ENCODE measurements at regions not wholly inside any gene's neighbourhood (a gene's known extent, or its start where the extent isn't known, plus 50 kb on each side); places are given as distances from the start of the nearest gene placed in this dataset.

DNA sequence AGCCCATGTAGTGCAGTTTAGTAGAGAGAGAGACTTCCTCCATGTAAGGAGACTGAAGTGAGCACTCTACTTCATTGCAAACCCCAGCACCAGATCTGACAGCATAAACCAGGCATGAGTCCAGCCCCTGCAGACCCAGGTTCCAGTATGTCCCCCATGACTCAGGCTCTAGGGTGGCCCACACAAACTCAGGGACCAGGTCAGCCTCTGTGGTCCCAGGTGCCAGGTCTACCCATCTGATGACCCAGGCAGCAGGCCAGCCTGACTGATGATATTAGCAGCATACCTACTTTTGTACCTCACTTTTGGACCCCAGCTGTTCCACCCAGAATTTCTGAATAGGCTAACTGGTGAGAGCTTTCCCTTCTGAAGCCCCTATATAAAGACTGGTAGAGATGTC, 647.8 kb downstream of the ANXA1 start:
- H3K36me3 ChIP-seq = no peaks in the 10 kb centered on the region
- intact Hi-C loops (cut with DNase I) = no loop called here
- no peaks in the 10 kb centered on the region for H3K9me3 ChIP-seq
- no peak overlapping the region for H3K4me3 ChIP-seq
- no peaks in the 10 kb centered on the region for H3K4me1 ChIP-seq
- no peak for DNase-seq
- no peak overlapping the region for H3K27ac ChIP-seq
- no peaks in the 10 kb centered on the region for H3K27me3 ChIP-seq
- TF ChIP-seq, protein P1, sequence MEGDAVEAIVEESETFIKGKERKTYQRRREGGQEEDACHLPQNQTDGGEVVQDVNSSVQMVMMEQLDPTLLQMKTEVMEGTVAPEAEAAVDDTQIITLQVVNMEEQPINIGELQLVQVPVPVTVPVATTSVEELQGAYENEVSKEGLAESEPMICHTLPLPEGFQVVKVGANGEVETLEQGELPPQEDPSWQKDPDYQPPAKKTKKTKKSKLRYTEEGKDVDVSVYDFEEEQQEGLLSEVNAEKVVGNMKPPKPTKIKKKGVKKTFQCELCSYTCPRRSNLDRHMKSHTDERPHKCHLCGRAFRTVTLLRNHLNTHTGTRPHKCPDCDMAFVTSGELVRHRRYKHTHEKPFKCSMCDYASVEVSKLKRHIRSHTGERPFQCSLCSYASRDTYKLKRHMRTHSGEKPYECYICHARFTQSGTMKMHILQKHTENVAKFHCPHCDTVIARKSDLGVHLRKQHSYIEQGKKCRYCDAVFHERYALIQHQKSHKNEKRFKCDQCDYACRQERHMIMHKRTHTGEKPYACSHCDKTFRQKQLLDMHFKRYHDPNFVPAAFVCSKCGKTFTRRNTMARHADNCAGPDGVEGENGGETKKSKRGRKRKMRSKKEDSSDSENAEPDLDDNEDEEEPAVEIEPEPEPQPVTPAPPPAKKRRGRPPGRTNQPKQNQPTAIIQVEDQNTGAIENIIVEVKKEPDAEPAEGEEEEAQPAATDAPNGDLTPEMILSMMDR (IDR thresholded peaks at IDR 0.05) = no peak
- no peak for TF ChIP-seq POLR2A (IDR thresholded peaks at IDR 0.05)

DNA sequence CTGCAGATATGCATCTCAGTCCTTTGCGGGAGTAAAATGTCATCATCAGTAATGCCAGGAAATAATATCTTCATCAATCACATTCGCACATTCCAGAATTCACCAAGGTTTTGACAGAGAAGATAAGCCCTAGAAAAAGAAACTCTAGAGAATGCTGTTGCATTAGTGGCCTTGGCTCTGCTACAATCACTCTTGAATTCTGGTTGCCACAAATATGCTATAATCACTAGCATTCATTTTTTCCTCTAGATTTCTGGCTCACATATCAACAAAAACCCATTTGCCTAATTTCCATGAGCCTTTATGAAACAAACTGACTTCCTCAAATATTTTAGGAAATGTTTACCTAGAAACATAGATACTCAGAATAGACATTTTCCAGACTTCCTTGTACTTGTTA, 653.4 kb downstream of the ANXA1 start:
- WGBS, 2 donors = 56 to 68% methylated on average over 2 of the region's 2 CpGs
- Histone ChIP-seq H3K4me1 (no peaks in the 10 kb centered on the region), H3K4me3 (no peak overlapping the region), H3K27me3 (no peaks in the 10 kb centered on the region), H3K27ac (no peak overlapping the region), H3K9me3 (no peaks in the 10 kb centered on the region), H3K36me3 (no peaks in the 10 kb centered on the region)
- intact Hi-C loops (cut with DNase I) = no loop called here
- TF ChIP-seq POLR2A (IDR thresholded peaks at IDR 0.05) = no peak
- TF ChIP-seq, protein P1 (IDR thresholded peaks at IDR 0.05) = no peak
- no peak for DNase-seq

DNA sequence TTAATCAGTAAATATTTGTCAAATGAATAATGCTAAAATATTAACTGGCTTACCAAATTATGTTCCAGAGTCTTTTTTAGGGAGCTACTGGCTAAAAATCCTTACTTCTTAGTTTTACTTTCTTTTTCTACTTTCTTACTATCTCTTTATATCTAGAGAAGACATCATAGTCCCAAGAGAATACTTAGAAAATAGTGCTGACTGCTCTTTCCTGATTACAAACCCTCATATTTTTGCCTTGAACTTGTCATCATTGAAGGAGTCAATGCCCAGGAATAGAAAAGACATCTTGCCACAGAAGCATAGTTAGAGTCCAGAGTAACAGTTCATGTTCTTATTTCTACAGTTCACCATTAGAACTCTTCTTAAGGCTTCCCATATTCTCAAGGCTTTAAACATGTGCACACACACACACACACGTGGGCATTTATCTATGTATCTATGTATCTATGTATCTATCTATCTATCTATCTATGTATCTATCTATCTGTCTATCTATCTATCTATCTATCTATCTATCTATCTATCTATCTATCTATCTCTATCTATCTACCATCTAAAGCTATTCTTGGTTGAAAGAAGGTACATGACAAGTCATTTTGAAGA, 654.3 kb downstream of the ANXA1 start:
- H3K4me3 ChIP-seq = no peak overlapping the region
- H3K36me3 ChIP-seq = no peaks in the 10 kb centered on the region
- H3K9me3 ChIP-seq = no peaks in the 10 kb centered on the region
- no peak for TF ChIP-seq POLR2A (IDR thresholded peaks at IDR 0.05)
- TF ChIP-seq, protein P1 (IDR thresholded peaks at IDR 0.05) = no peak
- no peaks in the 10 kb centered on the region for H3K4me1 ChIP-seq
- no peaks in the 10 kb centered on the region for H3K27me3 ChIP-seq
- DNase-seq = no peak
- intact Hi-C loops (cut with DNase I) = no loop called here
- H3K27ac ChIP-seq = no peak overlapping the region
- WGBS, 2 donors = 72 to 85% methylated on average over 1 of the region's 1 CpG

DNA sequence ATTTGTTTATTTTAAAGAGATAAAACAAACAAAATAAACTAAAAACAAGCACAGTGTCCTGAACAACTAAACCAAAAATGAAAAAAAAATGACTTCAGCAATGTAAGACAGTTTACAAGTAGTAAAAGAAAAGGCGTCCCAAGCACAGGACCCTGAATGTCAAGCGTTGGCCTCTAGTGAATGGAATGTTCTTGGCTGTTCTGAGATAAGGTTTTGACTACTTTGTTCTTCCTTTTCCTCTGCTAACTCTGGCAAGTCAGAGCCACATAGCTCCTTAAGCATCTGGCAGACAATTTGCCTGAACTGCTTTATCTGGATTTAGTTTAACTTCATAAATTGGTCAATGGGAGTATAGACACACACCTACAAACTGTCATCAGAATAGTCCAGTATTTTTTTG, 655.2 kb downstream of the ANXA1 start:
- Histone ChIP-seq H3K4me3 (no peak overlapping the region), H3K27ac (no peak overlapping the region), H3K9me3 (no peaks in the 10 kb centered on the region), H3K36me3 (no peaks in the 10 kb centered on the region), H3K4me1 (no peaks in the 10 kb centered on the region), H3K27me3 (no peaks in the 10 kb centered on the region)
- DNase-seq = no peak
- WGBS, 2 donors = 80 to 85% methylated on average over 2 of the region's 2 CpGs
- intact Hi-C loops (cut with DNase I) = no loop called here
- TF ChIP-seq, protein P1 (IDR thresholded peaks at IDR 0.05) = no peak
- no peak for TF ChIP-seq POLR2A (IDR thresholded peaks at IDR 0.05)

DNA sequence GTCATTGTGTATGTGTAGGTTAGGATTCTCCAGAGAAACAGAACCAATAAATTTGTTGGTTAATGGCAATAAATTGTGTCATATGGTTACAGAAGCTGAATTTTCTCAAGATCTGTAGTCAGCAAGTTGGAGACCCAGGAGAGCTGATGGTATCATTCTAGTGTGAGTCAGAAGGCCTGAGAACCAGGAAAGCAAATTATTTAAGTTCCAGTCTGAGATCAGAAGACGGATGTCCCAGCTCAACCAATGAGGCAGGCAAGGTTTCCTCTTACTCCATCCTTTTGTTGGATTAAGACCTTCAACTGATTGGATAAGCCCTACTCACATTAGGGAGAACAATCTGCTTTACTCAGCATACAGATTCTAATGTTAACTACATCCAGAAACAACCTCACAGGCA, 656.3 kb downstream of the ANXA1 start:
- Histone ChIP-seq H3K4me1 (no peaks in the 10 kb centered on the region), H3K4me3 (no peak overlapping the region), H3K36me3 (no peaks in the 10 kb centered on the region), H3K9me3 (no peaks in the 10 kb centered on the region), H3K27ac (no peak overlapping the region), H3K27me3 (no peaks in the 10 kb centered on the region)
- 60 to 87% methylated on average over 1 of the region's 1 CpG for WGBS, 2 donors
- no peak for TF ChIP-seq POLR2A (IDR thresholded peaks at IDR 0.05)
- TF ChIP-seq, protein P1 (IDR thresholded peaks at IDR 0.05) = no peak
- DNase-seq = no peak
- intact Hi-C loops (cut with DNase I) = no loop called here
